HEK293T (cell line): ENCODE measurements at regions not wholly inside any gene's neighbourhood (a gene's known extent, or its start where the extent isn't known, plus 50 kb on each side); places are given as distances from the start of the nearest gene placed in this dataset.
"Not testable (repeated sequence)": the region's sequence is repeated elsewhere in the genome, so short reads cannot be mapped to it uniquely, and the experiment has no call there.

Experiments
- CTCF ChIA-PET: fragments of 350-600 bp; formaldehyde crosslinking; extraction: SDS; loops from one replicate; lab custom pipeline; 2021; ENCODE audit warnings: antibody characterized with exemption, inconsistent platforms; lab: Yijun Ruan, JAX
- POLR2A ChIA-PET: fragments of 350-600 bp; formaldehyde crosslinking; extraction: SDS; loops from one replicate; lab custom pipeline; 2020; ENCODE audit warnings: antibody characterized with exemption, inconsistent platforms; lab: Yijun Ruan, JAX
- DNase-seq: peaks from one replicate; pipeline ENCODE4 v3.0.0; 2012; ENCODE audit warnings: mixed read lengths; ENCODE audit errors: extremely low spot score
- ARNT ChIP-seq: fragments of 450-650 bp; IDR thresholded peaks from 2 replicates; pipeline ENCODE4 v1.6.1; 2017; ENCODE audit warnings: mild to moderate bottlenecking
- BHLHE40 ChIP-seq: fragments of 450-650 bp; IDR thresholded peaks from 2 replicates; pipeline ENCODE4 v1.6.1; 2016; ENCODE audit warnings: mild to moderate bottlenecking, moderate library complexity, borderline replicate concordance
- CTBP1 ChIP-seq: fragments of 450-650 bp; IDR thresholded peaks from 2 replicates; pipeline ENCODE4 v1.6.1; 2016; ENCODE audit warnings: borderline replicate concordance
- ELF4 ChIP-seq: fragments of 450-650 bp; IDR thresholded peaks from 2 replicates; pipeline ENCODE4 v1.6.1; 2017; ENCODE audit warnings: antibody characterized with exemption
- FOXA1 ChIP-seq: fragments of 450-650 bp; IDR thresholded peaks from 2 replicates; pipeline ENCODE4 v1.6.1; 2016; ENCODE audit warnings: mild to moderate bottlenecking
- FOXK2 ChIP-seq: fragments of 450-650 bp; IDR thresholded peaks from 2 replicates; pipeline ENCODE4 v1.6.1; 2016; ENCODE audit warnings: mild to moderate bottlenecking
- FOXM1 ChIP-seq: fragments of 450-650 bp; IDR thresholded peaks from 2 replicates; pipeline ENCODE4 v1.6.1; 2017; ENCODE audit warnings: mild to moderate bottlenecking, borderline replicate concordance
- HDGF ChIP-seq: fragments of 450-650 bp; IDR thresholded peaks from 2 replicates; pipeline ENCODE4 v1.6.1; 2017; ENCODE audit warnings: antibody characterized with exemption, borderline replicate concordance
- L3MBTL2 ChIP-seq: fragments of 450-650 bp; conservative IDR thresholded peaks from 2 replicates; pipeline ENCODE4 v1.6.1; 2016; ENCODE audit warnings: mild to moderate bottlenecking
- LEF1 ChIP-seq: fragments of 450-650 bp; IDR thresholded peaks from 2 replicates; pipeline ENCODE4 v1.6.1; 2017; ENCODE audit warnings: mild to moderate bottlenecking, borderline replicate concordance
- NFRKB ChIP-seq: fragments of 450-650 bp; IDR thresholded peaks from 2 replicates; pipeline ENCODE4 v1.6.1; 2016; ENCODE audit warnings: mild to moderate bottlenecking, moderate library complexity
- PKNOX1 ChIP-seq: fragments of 450-650 bp; IDR thresholded peaks from 2 replicates; pipeline ENCODE4 v1.6.1; 2016
- SP1 ChIP-seq: fragments of 450-650 bp; IDR thresholded peaks from 2 replicates; pipeline ENCODE4 v1.6.1; 2017
- SUZ12 ChIP-seq: fragments of 450-650 bp; IDR thresholded peaks from 2 replicates; pipeline ENCODE4 v1.6.1; 2016; ENCODE audit warnings: mild to moderate bottlenecking
- TARDBP ChIP-seq: fragments of 450-650 bp; IDR thresholded peaks from 2 replicates; pipeline ENCODE4 v1.6.1; 2016
- ZNF384 ChIP-seq: fragments of 450-650 bp; IDR thresholded peaks from 2 replicates; pipeline ENCODE4 v1.6.1; 2016

GRCh38 chr6:93183531-93183972, 235.8 kb downstream of the EPHA7 start:
- peak; percentile 12 for DNase-seq
- POLR2A ChIA-PET, result interaction anchor here (1.9 kb wide), 1 partner anchor 235 kb away, joined by 5 read pairs; no protein-coding TSS in a partner anchor
- TF ChIP-seq PKNOX1 (peak; percentile 68), TARDBP (no peak)
- CTCF ChIA-PET, result no interaction called here

GRCh38 chr6:93182938-93183479, 236.3 kb downstream of the EPHA7 start:
- DNase-seq, result no peak
- ChIA-PET CTCF (no interaction called here), POLR2A (interaction anchor here (1.9 kb wide), 1 partner anchor 236 kb away, joined by 5 read pairs; no protein-coding TSS in a partner anchor)
- no peak for TF ChIP-seq FOXM1
- no peak for TF ChIP-seq SUZ12

GRCh38 chr6:93177918-93178317, 241.4 kb downstream of the EPHA7 start:
- no peak for DNase-seq
- TF ChIP-seq FOXK2 (no peak), ARNT (no peak), FOXA1 (no peak), PKNOX1 (no peak), BHLHE40 (no peak), TARDBP (no peak), HDGF (no peak), L3MBTL2 (no peak), SP1 (no peak)
- POLR2A ChIA-PET, result interaction anchor here (0.8 kb wide), 1 partner anchor 32 kb away, joined by 3 read pairs; no protein-coding TSS in a partner anchor
- CTCF ChIA-PET, result no interaction called here

GRCh38 chr6:93177438-93177837, 241.9 kb downstream of the EPHA7 start:
- ChIA-PET POLR2A (interaction anchor here (0.6 to 0.8 kb wide), 2 partner anchors 33 to 242 kb away, joined by 3 read pairs; partner anchors contain the start of gene EPHA7), CTCF (no interaction called here)
- TF ChIP-seq CTBP1 (no peak), ZNF384 (no peak), BHLHE40 (no peak), TARDBP (no peak), ARNT (no peak), FOXA1 (no peak)
- DNase-seq, result no peak

DNA sequence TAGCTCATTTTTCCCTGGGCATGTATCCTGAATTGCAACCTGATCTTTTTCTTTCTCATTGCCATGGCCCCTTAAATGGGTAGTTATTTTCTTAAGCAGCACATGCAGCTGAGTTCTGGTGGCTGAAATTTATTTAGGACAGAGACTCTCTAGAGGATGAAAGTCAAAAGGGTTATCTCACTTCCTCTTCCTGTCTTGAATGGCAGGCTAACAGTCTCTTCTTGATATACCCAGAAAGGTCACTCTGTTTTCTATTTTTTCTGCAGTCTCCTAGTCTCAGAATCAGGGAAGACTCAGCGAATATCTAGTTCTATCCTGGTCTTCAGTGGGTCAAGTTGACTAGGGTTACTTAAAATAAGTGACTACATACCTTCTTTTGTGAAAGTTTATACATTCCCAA, 243.3 kb downstream of the EPHA7 start:
- ChIA-PET POLR2A (no interaction called here), CTCF (interaction anchor here (0.7 kb wide), 1 partner anchor 15 kb away, joined by 3 read pairs; no protein-coding TSS in a partner anchor)
- no peak for DNase-seq
- TF ChIP-seq ELF4 (no peak), HDGF (no peak), NFRKB (no peak), CTBP1 (no peak), TARDBP (no peak), ARNT (no peak), SP1 (no peak), BHLHE40 (no peak), LEF1 (no peak), L3MBTL2 (no peak), PKNOX1 (no peak), FOXK2 (no peak), ZNF384 (no peak), FOXM1 (no peak), SUZ12 (no peak), FOXA1 (no peak)

DNA sequence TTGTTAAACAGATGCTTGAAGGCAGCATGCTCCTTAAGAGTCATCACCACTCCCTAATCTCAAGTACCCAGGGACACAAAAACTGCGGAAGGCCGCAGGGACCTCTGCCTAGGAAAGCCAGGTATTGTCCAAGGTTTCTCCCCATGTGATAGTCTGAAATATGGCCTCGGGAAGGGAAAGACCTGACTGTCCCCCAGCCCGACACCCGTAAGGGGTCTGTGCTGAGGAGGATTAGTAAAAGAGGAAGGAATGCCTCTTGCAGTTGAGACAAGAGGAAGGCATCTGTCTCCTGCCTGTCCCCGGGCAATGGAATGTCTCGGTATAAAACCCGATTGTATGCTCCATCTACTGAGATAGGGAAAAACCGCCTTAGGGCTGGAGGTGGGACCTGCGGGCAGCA, 245.8 kb downstream of the EPHA7 start:
- DNase-seq, POLR2A ChIA-PET, CTCF ChIA-PET: not testable (repeated sequence)

GRCh38 chr6:93165850-93166430, 253.4 kb downstream of the EPHA7 start:
- no peak for TF ChIP-seq L3MBTL2
- no peak for TF ChIP-seq ELF4
- no peak for TF ChIP-seq BHLHE40
- no peak for TF ChIP-seq FOXK2
- TF ChIP-seq FOXM1, result no peak
- TF ChIP-seq SP1, result no peak
- TF ChIP-seq LEF1, result no peak
- TF ChIP-seq CTBP1, result no peak
- no peak for TF ChIP-seq NFRKB
- no peak for TF ChIP-seq TARDBP
- TF ChIP-seq ARNT, result no peak
- TF ChIP-seq PKNOX1, result no peak
- no peak for TF ChIP-seq SUZ12
- TF ChIP-seq FOXA1, result no peak
- no peak for TF ChIP-seq ZNF384
- no peak for TF ChIP-seq HDGF
- CTCF ChIA-PET, result interaction anchor here (0.6 kb wide), 1 partner anchor 215 kb away, joined by 3 read pairs; no protein-coding TSS in a partner anchor
- DNase-seq, result no peak
- POLR2A ChIA-PET, result no interaction called here
